GM18505 (cell line): ENCODE measurements at regions not wholly inside any gene's neighbourhood (a gene's known extent, or its start where the extent isn't known, plus 50 kb on each side); places are given as distances from the start of the nearest gene placed in this dataset.
"Not testable (repeated sequence)": the region's sequence is repeated elsewhere in the genome, so short reads cannot be mapped to it uniquely, and the experiment has no call there.

Experiments
- ATAC-seq: cut with Tn5 transposase; IDR thresholded peaks from one replicate; pipeline ENCODE4 v1.9.1; 2021; ENCODE audit not compliant: unreplicated experiment
- POLR2A ChIP-seq: IDR thresholded peaks from 4 replicates; pipeline ENCODE4 v1.6.1; 2011; ENCODE audit warnings: borderline replicate concordance; ENCODE audit not compliant: insufficient read depth, insufficient read length; ENCODE audit errors: extremely low read depth

GRCh38 chr11:38759394-38759793, 2161.4 kb upstream of the RAG2 start:
- no peak for ATAC-seq
- TF ChIP-seq POLR2A: no peak

- no peak for ATAC-seq
- no peak for TF ChIP-seq POLR2A
Measured at GRCh38 chr11:38756537-38756936, 2158.5 kb upstream of the RAG2 start.

- ATAC-seq: no peak
- TF ChIP-seq POLR2A: no peak
Measured at GRCh38 chr11:38751421-38751820, 2153.4 kb upstream of the RAG2 start.

GRCh38 chr11:38746516-38746915, 2148.5 kb upstream of the RAG2 start:
- ATAC-seq: not testable (repeated sequence)

- no peak for TF ChIP-seq POLR2A
- ATAC-seq: no peak
Measured at GRCh38 chr11:38723361-38723760, 2125.3 kb upstream of the RAG2 start.

- TF ChIP-seq POLR2A: no peak
Measured at GRCh38 chr11:38721586-38722315, 2123.7 kb upstream of the RAG2 start.

GRCh38 chr11:38718659-38719058, 2120.6 kb upstream of the RAG2 start:
- ATAC-seq: no peak
- TF ChIP-seq POLR2A: no peak

More at GRCh38 chr11:38721586-38722315, 2123.7 kb upstream of the RAG2 start:
- ATAC-seq: no peak

- no peak for TF ChIP-seq POLR2A
- no peak for ATAC-seq
Measured at GRCh38 chr11:38718049-38718448, 2120.0 kb upstream of the RAG2 start.

GRCh38 chr11:38711110-38711509, 2113.1 kb upstream of the RAG2 start:
- no peak for ATAC-seq

GRCh38 chr11:38710262-38710661, 2112.2 kb upstream of the RAG2 start:
- no peak for ATAC-seq

More at GRCh38 chr11:38711110-38711509, 2113.1 kb upstream of the RAG2 start:
- no peak for TF ChIP-seq POLR2A

GRCh38 chr11:38700111-38700510, 2102.1 kb upstream of the RAG2 start:
- TF ChIP-seq POLR2A: no peak
- no peak for ATAC-seq

More at GRCh38 chr11:38710262-38710661, 2112.2 kb upstream of the RAG2 start:
- no peak for TF ChIP-seq POLR2A

GRCh38 chr11:38693306-38693705, 2095.3 kb upstream of the RAG2 start:
- no peak for ATAC-seq
- TF ChIP-seq POLR2A: no peak

- ATAC-seq: not testable (repeated sequence)
Measured at GRCh38 chr11:38690211-38690610, 2092.2 kb upstream of the RAG2 start.

GRCh38 chr11:38687008-38687407, 2089.0 kb upstream of the RAG2 start:
- ATAC-seq: no peak
- no peak for TF ChIP-seq POLR2A

- no peak for ATAC-seq
- TF ChIP-seq POLR2A: no peak
Measured at GRCh38 chr11:38683484-38683883, 2085.4 kb upstream of the RAG2 start.
